Glomerular visceral epithelial cell (primary cell): ENCODE measurements at regions not wholly inside any gene's neighbourhood (a gene's known extent, or its start where the extent isn't known, plus 50 kb on each side); places are given as distances from the start of the nearest gene placed in this dataset.

Experiments
- DNase-seq: peaks from one replicate; pipeline ENCODE4 v3.0.0-alpha.2; 2016; ENCODE audit errors: extremely low spot score

DNA sequence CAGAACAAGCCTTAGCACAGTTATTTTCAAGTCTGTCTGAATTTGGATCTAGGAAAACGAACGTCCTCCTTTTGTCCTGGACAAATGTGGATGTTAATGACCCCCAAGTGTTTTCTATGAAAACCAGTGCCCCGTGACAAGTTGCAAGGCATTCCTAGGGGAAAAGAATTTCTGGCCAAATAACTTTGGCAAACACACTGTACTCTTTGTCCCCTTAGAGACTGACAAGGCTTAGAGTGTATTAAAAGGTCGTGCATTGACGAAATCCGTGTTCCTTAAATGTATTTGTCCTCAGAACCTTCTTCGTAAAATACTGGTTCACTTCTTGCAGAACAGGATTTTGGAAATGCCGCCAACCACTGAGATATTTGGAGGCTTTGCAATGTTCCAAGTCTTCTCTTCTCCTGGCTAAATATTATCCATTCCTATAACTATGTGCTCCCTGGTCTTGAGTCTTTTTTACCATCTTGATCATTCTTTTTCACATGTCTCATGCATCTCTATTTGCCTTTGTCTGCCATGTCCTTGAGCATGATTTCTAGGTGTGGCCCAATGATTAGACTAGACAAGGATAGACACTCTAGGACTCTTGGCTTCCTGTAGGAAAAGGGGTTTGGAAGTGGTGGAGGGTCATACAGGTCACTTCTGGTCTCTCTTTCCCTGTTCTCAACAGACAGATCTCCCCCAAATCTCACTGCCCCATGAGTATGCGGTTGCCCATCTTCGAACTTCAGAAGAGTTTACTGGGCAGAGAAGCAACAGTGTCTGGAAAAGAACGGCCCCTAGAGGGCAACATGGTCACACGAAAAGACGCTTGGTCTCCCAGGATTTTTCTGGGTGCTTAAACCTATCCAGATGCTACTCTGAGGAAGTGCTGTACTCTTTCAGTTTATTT lies 117.5 kb downstream of the EDEM1 start:
- peak; percentile 42 for DNase-seq

GRCh38 chr3:5305684-5305989 lies 118.1 kb downstream of the EDEM1 start:
- DNase-seq, result no peak

- no peak for DNase-seq
Measured at GRCh38 chr3:5309171-5309570, 121.7 kb downstream of the EDEM1 start.

DNA sequence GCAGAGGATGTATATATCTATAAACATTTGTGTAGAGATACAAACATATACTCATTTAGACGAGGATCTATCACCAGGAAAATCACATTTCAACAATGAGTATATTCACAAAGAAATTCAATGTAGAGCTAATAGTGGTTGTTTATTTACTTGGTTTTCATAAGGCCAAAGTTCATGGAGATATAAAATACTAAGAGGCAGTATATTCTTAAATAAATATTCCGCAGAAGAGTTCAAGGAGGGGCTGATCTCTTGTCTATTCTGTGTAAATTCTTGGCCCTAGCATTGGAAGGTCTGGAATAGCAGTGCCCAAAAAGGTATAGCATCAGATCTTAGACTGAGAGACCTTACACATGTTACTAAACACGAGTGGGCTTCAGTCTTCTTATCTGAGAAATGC lies 122.1 kb downstream of the EDEM1 start:
- DNase-seq, result no peak

- DNase-seq, result no peak
Measured at GRCh38 chr3:5310509-5310908, 123.0 kb downstream of the EDEM1 start.

DNA sequence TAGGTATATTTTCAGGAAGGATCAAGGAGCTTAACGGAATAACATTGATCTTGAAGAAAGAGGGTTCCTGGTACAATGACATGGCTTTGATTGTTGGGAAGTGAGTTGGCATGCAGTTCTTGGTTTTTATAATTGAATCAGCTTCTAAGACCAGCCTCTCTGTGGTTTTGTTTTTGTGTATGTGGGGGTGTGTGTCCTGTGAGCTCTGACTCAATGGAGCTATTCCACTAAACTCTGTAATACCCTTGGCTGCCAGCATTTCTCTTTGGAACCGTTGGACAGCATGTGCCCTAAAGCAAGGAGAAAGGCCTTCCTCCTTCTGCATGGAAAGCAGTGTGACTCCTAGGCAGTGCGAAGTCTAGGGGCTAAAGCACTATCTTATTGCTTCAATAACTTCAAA lies 124.8 kb downstream of the EDEM1 start:
- no peak for DNase-seq

GRCh38 chr3:5314897-5315296 lies 127.4 kb downstream of the EDEM1 start:
- DNase-seq, result no peak

DNA sequence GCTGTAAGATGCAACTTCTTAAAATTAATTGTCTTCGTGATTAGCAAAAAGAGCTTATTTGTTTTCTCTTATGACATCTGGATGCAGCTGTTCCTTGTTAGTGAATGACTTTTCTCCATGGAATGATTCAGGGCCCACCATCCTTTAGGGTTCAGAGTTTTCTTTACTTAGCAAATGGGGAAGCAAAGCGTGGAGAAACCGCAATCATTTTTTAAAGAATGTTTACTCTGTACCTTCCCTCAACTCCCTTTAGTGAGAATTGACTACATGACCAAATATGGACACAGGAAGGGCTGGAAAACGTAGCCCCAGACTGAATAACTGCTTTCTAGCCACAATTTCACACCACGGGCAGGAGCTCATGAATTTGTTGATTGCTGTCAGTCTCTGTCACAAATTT lies 130.1 kb downstream of the EDEM1 start:
- peak; percentile 7 for DNase-seq

- DNase-seq, result no peak
Measured at GRCh38 chr3:5319454-5319853, 131.9 kb downstream of the EDEM1 start.

- DNase-seq, result peak; percentile 8
Measured at GRCh38 chr3:5321666-5322340, 134.3 kb downstream of the EDEM1 start.

DNA sequence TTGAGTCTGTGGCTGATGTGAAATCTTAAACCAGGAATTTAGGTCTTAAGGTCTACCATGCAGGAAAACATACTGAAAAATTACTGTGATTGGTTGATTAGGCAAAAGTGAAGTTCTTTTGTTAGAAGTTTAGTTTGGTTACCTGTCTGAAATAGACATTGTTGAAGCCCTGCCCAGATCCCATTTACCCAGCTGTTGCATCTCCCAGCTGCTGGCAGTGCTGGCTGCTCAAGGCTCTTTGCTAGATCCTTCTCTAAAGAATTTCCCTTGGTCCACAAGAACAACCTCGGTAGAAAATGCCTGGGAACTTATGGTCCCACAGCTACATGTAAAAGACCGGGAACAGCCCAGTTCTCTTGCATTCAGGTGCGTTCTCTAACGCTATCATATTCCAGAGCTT lies 137.3 kb downstream of the EDEM1 start:
- no peak for DNase-seq

DNA sequence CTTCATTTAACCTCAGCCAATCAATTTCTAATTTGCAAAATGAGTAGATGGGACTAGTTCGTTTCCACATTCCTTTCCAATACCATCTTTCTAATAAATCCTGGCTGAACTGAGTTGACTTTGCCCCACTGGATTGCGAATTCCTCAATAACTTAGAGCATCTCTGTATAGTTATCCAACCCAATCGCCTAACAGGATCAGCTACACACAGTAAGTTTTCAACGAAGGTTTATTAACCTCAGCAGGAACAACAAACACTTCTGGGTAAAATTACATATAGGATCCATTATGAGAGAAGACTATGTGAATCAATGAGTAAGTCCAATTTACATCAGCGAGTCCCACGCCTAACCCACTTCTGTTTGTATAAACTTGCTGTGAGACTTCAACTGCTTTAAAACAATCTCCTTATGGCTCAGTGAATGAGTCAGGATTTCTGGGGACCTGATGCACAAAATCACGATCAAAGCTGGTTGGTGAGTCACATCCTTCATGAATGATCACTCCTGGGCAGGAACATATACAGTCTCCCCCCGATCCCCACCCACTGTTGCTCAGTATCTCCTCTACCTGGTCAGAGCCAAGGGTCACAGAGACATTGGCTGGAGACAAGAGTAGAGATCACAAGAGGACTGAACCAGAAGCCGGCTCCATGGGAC lies 142.8 kb downstream of the EDEM1 start:
- peak; percentile 25 for DNase-seq

DNA sequence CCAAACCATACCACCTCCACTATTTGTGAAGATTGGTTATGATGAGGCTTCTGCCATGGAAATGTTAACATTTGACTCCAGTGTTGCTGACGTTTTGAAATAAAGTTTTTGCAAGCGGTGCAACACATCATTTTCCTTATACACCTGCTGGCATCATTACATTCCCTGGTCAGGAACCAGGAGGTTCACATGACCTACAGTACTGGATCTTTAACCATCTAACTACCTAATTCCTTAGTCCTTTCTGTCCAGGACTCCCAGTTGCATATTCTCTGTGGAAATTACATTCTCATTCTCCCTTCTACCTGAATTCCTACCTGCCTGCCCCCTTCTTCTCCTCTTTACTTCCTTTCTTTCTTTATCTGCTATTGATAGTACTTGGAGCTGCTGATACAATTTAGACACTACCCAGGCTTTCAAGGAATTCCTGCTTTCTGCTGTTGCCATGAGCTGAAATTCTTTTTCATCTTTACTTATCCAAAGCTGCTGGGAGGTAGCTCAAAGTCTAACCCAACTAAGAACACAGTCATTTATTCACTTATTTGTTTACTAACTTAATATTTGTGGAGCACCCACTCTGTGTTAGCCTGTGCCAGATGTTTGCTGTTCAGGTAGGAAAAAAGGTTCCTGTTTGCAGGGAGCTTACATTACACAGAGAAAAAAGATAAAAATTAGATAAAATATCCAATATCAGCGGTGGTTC lies 144.2 kb downstream of the EDEM1 start:
- DNase-seq, result no peak

- no peak for DNase-seq
Measured at GRCh38 chr3:5332270-5332956, 144.9 kb downstream of the EDEM1 start.

DNA sequence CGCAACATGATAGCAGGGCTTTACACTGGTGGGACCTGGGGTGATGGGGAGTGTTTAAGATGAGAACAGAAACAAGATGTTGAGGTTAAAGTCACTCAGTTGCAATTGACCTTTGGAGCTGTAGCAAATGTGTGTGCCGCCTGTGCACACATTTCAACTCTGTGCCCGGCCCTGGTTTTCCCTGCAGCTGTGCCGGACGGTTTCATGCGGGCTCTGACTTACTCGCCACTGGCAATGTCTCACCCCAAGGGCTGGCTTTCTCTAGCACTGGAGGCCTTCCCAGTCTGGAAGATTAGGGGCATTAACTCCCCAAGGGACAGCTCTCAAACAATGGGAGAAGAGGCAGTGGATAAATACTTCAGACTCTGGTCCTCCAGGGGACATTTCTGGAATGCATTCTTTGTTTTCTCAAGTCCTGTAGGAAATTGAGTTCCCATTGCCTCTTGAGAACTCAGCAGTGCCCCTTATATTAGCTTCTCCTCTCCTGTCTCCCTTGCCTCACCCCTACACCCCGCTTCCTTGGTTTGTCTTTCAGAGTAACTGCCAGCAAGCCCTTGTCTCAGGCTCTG lies 152.5 kb downstream of the EDEM1 start:
- no peak for DNase-seq

DNA sequence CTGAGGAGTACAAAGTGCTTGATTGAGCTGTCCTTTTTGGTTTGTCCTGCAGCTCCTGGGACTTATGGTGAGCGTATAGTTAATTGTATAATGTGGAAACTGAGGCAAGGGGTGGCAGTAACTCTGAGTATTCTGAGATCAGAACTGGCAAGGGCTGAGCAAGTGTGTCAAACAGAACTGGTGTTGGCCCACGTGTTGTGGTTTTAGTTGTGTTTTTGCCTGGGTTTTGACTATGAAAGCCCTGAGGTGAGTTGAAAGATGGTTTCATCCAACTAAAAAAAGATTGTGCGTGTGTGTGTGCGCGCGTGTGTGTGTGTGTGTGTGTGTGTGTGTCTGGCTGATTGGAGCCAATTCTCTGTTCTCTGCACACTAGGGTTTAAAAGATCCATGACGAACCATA lies 154.1 kb downstream of the EDEM1 start:
- DNase-seq, result no peak

DNA sequence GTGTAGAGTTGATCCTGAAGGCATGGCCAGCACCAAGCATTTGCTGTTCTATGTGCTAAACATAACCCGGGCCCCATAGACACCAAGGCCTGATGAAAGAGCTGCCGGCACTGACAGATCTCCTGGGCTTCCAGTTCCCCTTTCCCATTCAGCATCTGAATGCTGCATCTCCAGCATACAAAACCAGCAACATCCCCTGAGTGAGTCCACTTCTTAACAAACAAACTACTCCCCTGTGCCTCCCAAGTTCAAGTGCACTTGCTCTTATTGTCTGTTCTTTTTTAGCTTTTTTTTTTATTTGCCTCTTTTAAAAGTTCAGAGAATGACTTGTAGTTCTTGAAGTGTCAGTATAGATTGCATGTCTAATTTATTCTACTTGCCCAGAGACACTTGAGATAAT lies 156.0 kb downstream of the EDEM1 start:
- DNase-seq, result no peak

DNA sequence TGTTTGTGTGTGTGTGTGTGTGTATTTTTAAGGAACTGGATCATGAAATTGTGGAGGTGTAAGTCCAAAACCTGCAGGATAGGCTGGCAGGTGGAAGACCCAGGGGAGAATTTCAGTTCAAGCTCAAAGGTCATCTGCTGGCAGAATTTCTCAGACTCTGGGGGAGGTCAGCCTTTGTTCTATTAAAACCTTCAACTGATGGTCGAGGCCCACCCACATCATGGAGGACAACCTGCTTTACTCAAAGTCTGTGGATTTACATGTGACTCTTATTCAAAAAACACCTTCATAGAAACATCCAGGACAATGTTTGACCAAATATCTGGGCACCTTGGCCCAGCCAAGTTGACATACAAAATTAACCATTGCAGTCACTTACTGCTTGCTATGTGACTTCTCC lies 157.2 kb downstream of the EDEM1 start:
- no peak for DNase-seq

DNA sequence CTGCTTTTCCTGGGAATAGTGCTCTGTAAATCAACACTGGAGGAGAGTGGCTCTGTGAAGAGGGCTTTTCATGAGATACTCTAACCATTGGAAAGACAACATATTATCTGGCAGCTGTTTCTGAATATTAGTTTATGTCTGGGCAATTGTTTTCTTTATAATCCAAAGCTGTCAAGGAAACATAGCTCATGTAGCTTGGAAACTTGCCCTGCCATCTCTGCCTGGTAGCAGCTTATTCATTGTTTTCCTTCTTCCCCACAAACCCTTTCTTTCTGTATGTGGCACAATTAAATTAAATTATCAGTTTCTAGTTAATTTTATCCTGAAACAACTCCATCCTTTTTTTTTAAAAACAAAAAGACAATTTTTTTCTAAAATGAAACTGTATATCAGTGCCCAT lies 160.0 kb downstream of the EDEM1 start:
- no peak for DNase-seq

GRCh38 chr3:5348229-5348902 lies 160.9 kb downstream of the EDEM1 start:
- no peak for DNase-seq

DNA sequence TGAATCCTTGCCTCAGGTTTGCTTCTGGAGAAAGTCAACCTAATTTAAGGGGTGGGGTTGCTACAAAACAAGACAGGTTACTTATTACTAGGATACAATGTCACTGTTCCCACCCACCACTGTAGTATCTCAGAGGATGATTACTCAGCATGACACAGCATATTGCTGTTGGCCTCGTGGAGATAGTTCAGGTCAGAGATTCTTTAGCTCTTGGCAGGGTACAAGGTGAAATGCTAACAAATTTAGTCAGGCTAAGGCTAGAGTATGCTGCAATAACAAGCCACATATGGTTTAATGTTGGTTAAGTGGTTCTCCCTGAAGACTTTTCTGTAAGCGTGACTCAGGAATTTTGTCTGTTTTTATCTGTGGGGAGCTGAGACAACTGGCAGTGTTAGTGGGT lies 161.8 kb downstream of the EDEM1 start:
- DNase-seq, result no peak
